CD14-positive monocyte (primary cell): ENCODE measurements at regions not wholly inside any gene's neighbourhood (a gene's known extent, or its start where the extent isn't known, plus 50 kb on each side); places are given as distances from the start of the nearest gene placed in this dataset.

Experiments used
- DNase-seq, 3 donors: peaks; one replicate each; pipeline ENCODE4 v3.0.0-alpha.2; 2011 to 2022
- H2AFZ ChIP-seq: 2 replicates; pipeline ENCODE4 v1.6.0; 2012; ENCODE audit warnings: mild to moderate bottlenecking, low read depth, low read length, inconsistent platforms; ENCODE audit not compliant: insufficient read depth, poor library complexity, severe bottlenecking
- H3K27ac ChIP-seq, 2 donors: 1 replicate in 1 of 2; 2 replicates in 1 of 2; pipeline ENCODE4 v1.5.1; 2012 to 2013; ENCODE audit warnings: low read length in 2 of 2, control low read depth in 1 of 2, inconsistent platforms in 1 of 2, low read depth in 1 of 2, mild to moderate bottlenecking in 1 of 2
- H3K27me3 ChIP-seq, 2 donors: one replicate each; pipeline versions ENCODE4 v1.6.0 to v1.6.1; 2011 to 2013; ENCODE audit warnings: low read length in 2 of 2; ENCODE audit not compliant: control insufficient read depth in 2 of 2, insufficient read depth in 2 of 2
- H3K36me3 ChIP-seq, 2 donors: replicated peaks in 1 of 2; 1 replicate in 1 of 2; 2 replicates in 1 of 2; pipeline versions ENCODE4 v1.5.1 to v1.6.1; 2012 to 2013; ENCODE audit warnings: low read length in 2 of 2, control low read depth in 1 of 2, inconsistent platforms in 1 of 2, mild to moderate bottlenecking in 1 of 2; ENCODE audit not compliant: insufficient read depth in 2 of 2, control insufficient read depth in 1 of 2
- H3K4me1 ChIP-seq, 2 donors: 1 replicate in 1 of 2; 2 replicates in 1 of 2; pipeline versions ENCODE4 v1.5.1 to v1.6.1; 2012 to 2013; ENCODE audit warnings: low read length in 2 of 2, control low read depth in 1 of 2, inconsistent platforms in 1 of 2, mild to moderate bottlenecking in 1 of 2, moderate library complexity in 1 of 2; ENCODE audit not compliant: insufficient read depth in 2 of 2, control insufficient read depth in 1 of 2
- H3K4me2 ChIP-seq: replicated peaks from 2 replicates; pipeline ENCODE3; 2012; ENCODE audit warnings: low read length, moderate library complexity, mild to moderate bottlenecking; ENCODE audit not compliant: poor library complexity, severe bottlenecking; ENCODE audit errors: extremely low read depth
- H3K4me3 ChIP-seq, 3 experiments: fragments of 200-600 bp in 1 of 3; sonication (generic) in 1 of 3; replicated peaks in 1 of 3; 1 replicate in 2 of 3; 2 replicates in 1 of 3; pipeline ENCODE4 v1.5.1; 2011 to 2013; ENCODE audit warnings: low read length in 3 of 3, mild to moderate bottlenecking in 3 of 3, control low read depth in 2 of 3, low read depth in 2 of 3, inconsistent platforms in 1 of 3, moderate library complexity in 1 of 3
- H3K79me2 ChIP-seq: 2 replicates; pipeline ENCODE4 v1.6.0; 2012; ENCODE audit warnings: mild to moderate bottlenecking, control low read depth, inconsistent platforms, low read length, moderate library complexity; ENCODE audit not compliant: insufficient read depth
- H3K9ac ChIP-seq: 2 replicates; pipeline ENCODE4 v1.6.0; 2017; ENCODE audit warnings: low read length, mild to moderate bottlenecking; ENCODE audit not compliant: insufficient read depth, poor library complexity, severe bottlenecking
- H3K9me3 ChIP-seq, 2 donors: replicated peaks in 1 of 2; 1 replicate in 1 of 2; 2 replicates in 1 of 2; pipeline versions ENCODE4 v1.5.1 to v1.6.1; 2012 to 2013; ENCODE audit warnings: low read length in 2 of 2, control low read depth in 1 of 2; ENCODE audit not compliant: control insufficient read depth in 1 of 2, insufficient read depth in 1 of 2
- H4K20me1 ChIP-seq: 2 replicates; pipeline ENCODE4 v1.6.0; 2012; ENCODE audit warnings: mild to moderate bottlenecking, low read length, control low read depth, moderate library complexity; ENCODE audit not compliant: insufficient read depth
- H3K27ac Mint-ChIP-seq, 7 donors: one replicate each; pipeline ENCODE4 v1.8.0; 2020; ENCODE audit warnings: mild to moderate bottlenecking in 7 of 7, mixed read lengths in 7 of 7, moderate library complexity in 6 of 7, inconsistent platforms in 2 of 7
- H3K27me3 Mint-ChIP-seq, 3 donors: one replicate each; pipeline ENCODE4 v1.8.0; 2021 to 2022; ENCODE audit warnings: low read depth in 3 of 3, mild to moderate bottlenecking in 3 of 3, mixed read lengths in 3 of 3, moderate library complexity in 3 of 3, inconsistent platforms in 1 of 3
- H3K36me3 Mint-ChIP-seq, 2 donors: one replicate each; pipeline ENCODE4 v1.8.0; 2020; ENCODE audit warnings: mixed read lengths in 2 of 2, inconsistent platforms in 1 of 2, mild to moderate bottlenecking in 1 of 2
- H3K4me1 Mint-ChIP-seq: one replicate; pipeline ENCODE4 v1.8.0; 2020; ENCODE audit warnings: mild to moderate bottlenecking, mixed read lengths
- H3K4me3 Mint-ChIP-seq, 2 donors: one replicate each; pipeline ENCODE4 v1.8.0; 2020; ENCODE audit warnings: mild to moderate bottlenecking in 2 of 2, mixed read lengths in 2 of 2, moderate library complexity in 1 of 2
- H3K9me3 Mint-ChIP-seq, 7 donors: one replicate each; pipeline ENCODE4 v1.8.0; 2020 to 2022; ENCODE audit warnings: mixed read lengths in 7 of 7, mild to moderate bottlenecking in 6 of 7, moderate library complexity in 6 of 7, inconsistent platforms in 2 of 7
- CTCF ChIP-seq: fragments of 200-600 bp; IDR thresholded peaks from one replicate; pipeline ENCODE4 v1.8.0; 2022; ENCODE audit warnings: antibody characterized with exemption, mild to moderate bottlenecking
- WGBS: methylation state at CpG from one replicate; pipeline ENCODE4 v1.1.5; 2013; ENCODE audit warnings: missing lambda C conversion rate; ENCODE audit not compliant: insufficient coverage; 5-methylcytosine and 5-hydroxymethylcytosine counted together
- intact Hi-C, 2 donors: fragments of 100-400 bp; cut with micrococcal nuclease; formaldehyde crosslinking; loops; one replicate each; pipeline versions ENCODE4 v1.15.0 to v1.15.1; 2023

- no peak overlapping the region for H2AFZ ChIP-seq
- no CpG with 5 or more reads among the region's 4 CpGs for WGBS
Observed at GRCh38 chr3:147119989-147120388, 286.4 kb downstream of the ZIC4 start.

GRCh38 chr3:147119346-147119745, 287.0 kb downstream of the ZIC4 start:
- no peak overlapping the region for H3K27ac ChIP-seq
- Mint-ChIP-seq H3K27me3 (peaks cover 0 to 2% (median 0%) of the 10 kb centered on the region in 3 donors), H3K4me3 (no peak overlapping the region), H3K27ac (no peak overlapping the region), H3K36me3 (no peaks in the 10 kb centered on the region), H3K9me3 (peaks cover 0 to 2% (median 0%) of the 10 kb centered on the region in 7 donors), H3K4me1 (no peaks in the 10 kb centered on the region)
- no peak overlapping the region for H3K4me3 ChIP-seq
- 90% methylated on average over 2 of the region's 3 CpGs for WGBS
- H3K79me2 ChIP-seq, result no peaks in the 10 kb centered on the region
- no peak overlapping the region for H2AFZ ChIP-seq
- no peak for DNase-seq
- H3K4me1 ChIP-seq, result no peaks in the 10 kb centered on the region
- H3K27me3 ChIP-seq, result no peaks in the 10 kb centered on the region
- no peaks in the 10 kb centered on the region for H4K20me1 ChIP-seq
- no peaks in the 10 kb centered on the region for H3K36me3 ChIP-seq
- no peak overlapping the region for H3K4me2 ChIP-seq
- no peak for TF ChIP-seq CTCF
- intact Hi-C loops, result no loop called here
- H3K9ac ChIP-seq, result no peak overlapping the region
- no peaks in the 10 kb centered on the region for H3K9me3 ChIP-seq

More at GRCh38 chr3:147119989-147120388, 286.4 kb downstream of the ZIC4 start:
- H3K79me2 ChIP-seq, result no peaks in the 10 kb centered on the region
- Mint-ChIP-seq H3K4me3 (no peak overlapping the region), H3K27ac (no peak overlapping the region), H3K9me3 (peaks cover 0 to 2% (median 0%) of the 10 kb centered on the region in 7 donors), H3K27me3 (peaks cover 0 to 2% (median 0%) of the 10 kb centered on the region in 3 donors), H3K36me3 (no peaks in the 10 kb centered on the region), H3K4me1 (no peaks in the 10 kb centered on the region)
- no peak overlapping the region for H3K9ac ChIP-seq
- DNase-seq, result no peak
- no peak overlapping the region for H3K4me3 ChIP-seq
- H3K4me2 ChIP-seq, result no peak overlapping the region
- TF ChIP-seq CTCF, result no peak
- no peaks in the 10 kb centered on the region for H3K4me1 ChIP-seq
- no peaks in the 10 kb centered on the region for H3K9me3 ChIP-seq
- no peaks in the 10 kb centered on the region for H3K27me3 ChIP-seq
- H3K36me3 ChIP-seq, result no peaks in the 10 kb centered on the region
- intact Hi-C loops, result no loop called here
- no peaks in the 10 kb centered on the region for H4K20me1 ChIP-seq
- no peak overlapping the region for H3K27ac ChIP-seq
